ENCODE measurements at regions not wholly inside any gene's neighbourhood (a gene's known extent, or its start where the extent isn't known, plus 50 kb on each side); places are given as distances from the start of the nearest gene placed in this dataset.

DNA sequence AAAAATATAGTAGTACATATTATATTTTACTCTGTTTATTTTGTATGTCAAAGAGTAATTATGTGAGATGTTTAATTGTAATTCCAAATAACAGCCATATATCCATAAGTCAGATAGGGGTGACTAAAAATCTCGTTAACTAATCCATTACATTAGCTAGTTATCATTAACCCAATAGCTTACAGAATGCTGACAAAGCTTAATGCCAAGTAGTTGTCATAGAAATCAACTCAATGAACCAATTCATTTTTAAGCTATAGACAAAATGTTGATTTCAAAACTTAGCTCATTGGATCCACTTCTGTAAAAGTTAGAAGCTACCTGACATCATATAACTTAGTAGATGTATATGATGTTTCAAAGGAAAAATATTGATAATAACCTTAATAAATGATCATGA, 206.7 kb upstream of the SLITRK1 start:
- dilution Hi-C loops (cut with HindIII; ENCODE audit: low sequenced_read_pairs, unreplicated experiment), result no loop called here
- no peak overlapping the region for H2BK15ac ChIP-seq (ENCODE audit: low read depth, low read length)
- no peak overlapping the region for H2AK5ac ChIP-seq (ENCODE audit: low read depth, low read length)
- no peak overlapping the region for H3K18ac ChIP-seq (ENCODE audit: low read depth, low read length)
- ChIA-PET POLR2A (ENCODE audit: unreplicated experiment) (no interaction called here), CTCF (no interaction called here)
- intact Hi-C loops (cut with micrococcal nuclease), result no loop called here
- no peak overlapping the region for H3K4ac ChIP-seq (ENCODE audit: low read depth, low read length)
- no peak overlapping the region for H3K56ac ChIP-seq (ENCODE audit: extremely low read depth, insufficient read depth, low read length)
- H3K4me2 ChIP-seq (ENCODE audit: low read depth, low read length), result no peak overlapping the region
- H3K9me3 ChIP-seq (ENCODE audit: control insufficient read depth, insufficient read depth, low read length), result 0 out of 2 replicates have a peak, but pooled peaks cover 3% of the 10 kb centered on the region
- no peaks in the 10 kb centered on the region for H3K79me1 ChIP-seq (ENCODE audit: low read depth in 1 of 2, low read length in 2 of 2)
- WGBS, 2 experiments (ENCODE audit: extremely low coverage in 2 of 2, insufficient read length in 1 of 2), result no CpG with 5 or more reads among the region's 1 CpG
- H3K9ac ChIP-seq (ENCODE audit: low read depth, low read length), result no peak overlapping the region
- H3K4me1 ChIP-seq (ENCODE audit: control insufficient read depth, insufficient read depth, low read length), result no peaks in the 10 kb centered on the region
- no peak overlapping the region for H2BK5ac ChIP-seq (ENCODE audit: low read depth, low read length, poor library complexity, severe bottlenecking)
- H3K36me3 ChIP-seq (ENCODE audit: control insufficient read depth, insufficient read depth, low read length), result no peaks in the 10 kb centered on the region
- H2AK9ac ChIP-seq (replicated peaks; ENCODE audit: low read depth, low read length, poor library complexity), result no peak overlapping the region
- no peak overlapping the region for H4K5ac ChIP-seq (ENCODE audit: low read depth, low read length)
- H4K20me1 ChIP-seq (ENCODE audit: insufficient read depth, low read length), result no peaks in the 10 kb centered on the region
- peak; percentile 52 for TF ChIP-seq MAFK (IDR thresholded peaks at IDR 0.05; ENCODE audit: low read depth, low read length)
- TF ChIP-seq MXI1 (IDR thresholded peaks at IDR 0.05; ENCODE audit: borderline replicate concordance, low read depth, low read length), result no peak
- TF ChIP-seq NFE2L2 (IDR thresholded peaks at IDR 0.05; ENCODE audit: low read depth, low read length), result no peak
- no peak for TF ChIP-seq RFX5 (IDR thresholded peaks at IDR 0.05; ENCODE audit: low read depth, low read length)
- no peak for TF ChIP-seq RAD21 (IDR thresholded peaks at IDR 0.05; ENCODE audit: low read length)
- no peak for TF ChIP-seq POLR2A (IDR thresholded peaks at IDR 0.05; ENCODE audit: low read depth, low read length)
- TF ChIP-seq, protein P1, sequence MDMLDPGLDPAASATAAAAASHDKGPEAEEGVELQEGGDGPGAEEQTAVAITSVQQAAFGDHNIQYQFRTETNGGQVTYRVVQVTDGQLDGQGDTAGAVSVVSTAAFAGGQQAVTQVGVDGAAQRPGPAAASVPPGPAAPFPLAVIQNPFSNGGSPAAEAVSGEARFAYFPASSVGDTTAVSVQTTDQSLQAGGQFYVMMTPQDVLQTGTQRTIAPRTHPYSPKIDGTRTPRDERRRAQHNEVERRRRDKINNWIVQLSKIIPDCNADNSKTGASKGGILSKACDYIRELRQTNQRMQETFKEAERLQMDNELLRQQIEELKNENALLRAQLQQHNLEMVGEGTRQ (IDR thresholded peaks at IDR 0.05; ENCODE audit: low read depth, low read length), result no peak
- no peak for TF ChIP-seq FOS (IDR thresholded peaks at IDR 0.05; ENCODE audit: low read depth, low read length)
- H3K27me3 ChIP-seq (ENCODE audit: control insufficient read depth, insufficient read depth, low read length), result no peaks in the 10 kb centered on the region
- H3K9me1 ChIP-seq (ENCODE audit: insufficient read depth, low read length), result no peaks in the 10 kb centered on the region
- H3K4me3 ChIP-seq (ENCODE audit: insufficient read depth, low read depth, low read length), result no peak overlapping the region
- H4K8ac ChIP-seq (ENCODE audit: low read depth in 2 of 2, low read length in 2 of 2), result no peak overlapping the region
- no peak overlapping the region for H2BK20ac ChIP-seq (ENCODE audit: low read depth, low read length)
- H2AFZ ChIP-seq (replicated peaks; ENCODE audit: low read length, poor library complexity), result no peak overlapping the region
- no peak overlapping the region for H3K23ac ChIP-seq (ENCODE audit: low read depth, low read length)
- in situ Hi-C loops (cut with MboI; ENCODE audit: low sequenced_read_pairs), result no loop called here
- no peak overlapping the region for H2BK120ac ChIP-seq (ENCODE audit: low read depth, low read length)
- no peak for DNase-seq
- ATAC-seq (ENCODE audit: low read depth), result no peak
- no peak overlapping the region for H3K27ac ChIP-seq (ENCODE audit: insufficient read depth, low read length)
- no TSS peak for BruUV-seq (replicated peaks)
- H4K91ac ChIP-seq (ENCODE audit: insufficient read depth, low read depth, low read length), result no peak overlapping the region
- H3K14ac ChIP-seq (replicated peaks; ENCODE audit: low read depth, low read length), result no peak overlapping the region

Data from IMR-90 (cell line).